ENCODE measurements at regions not wholly inside any gene's neighbourhood (a gene's known extent, or its start where the extent isn't known, plus 50 kb on each side); places are given as distances from the start of the nearest gene placed in this dataset.

- TF ChIP-seq, protein P1, sequence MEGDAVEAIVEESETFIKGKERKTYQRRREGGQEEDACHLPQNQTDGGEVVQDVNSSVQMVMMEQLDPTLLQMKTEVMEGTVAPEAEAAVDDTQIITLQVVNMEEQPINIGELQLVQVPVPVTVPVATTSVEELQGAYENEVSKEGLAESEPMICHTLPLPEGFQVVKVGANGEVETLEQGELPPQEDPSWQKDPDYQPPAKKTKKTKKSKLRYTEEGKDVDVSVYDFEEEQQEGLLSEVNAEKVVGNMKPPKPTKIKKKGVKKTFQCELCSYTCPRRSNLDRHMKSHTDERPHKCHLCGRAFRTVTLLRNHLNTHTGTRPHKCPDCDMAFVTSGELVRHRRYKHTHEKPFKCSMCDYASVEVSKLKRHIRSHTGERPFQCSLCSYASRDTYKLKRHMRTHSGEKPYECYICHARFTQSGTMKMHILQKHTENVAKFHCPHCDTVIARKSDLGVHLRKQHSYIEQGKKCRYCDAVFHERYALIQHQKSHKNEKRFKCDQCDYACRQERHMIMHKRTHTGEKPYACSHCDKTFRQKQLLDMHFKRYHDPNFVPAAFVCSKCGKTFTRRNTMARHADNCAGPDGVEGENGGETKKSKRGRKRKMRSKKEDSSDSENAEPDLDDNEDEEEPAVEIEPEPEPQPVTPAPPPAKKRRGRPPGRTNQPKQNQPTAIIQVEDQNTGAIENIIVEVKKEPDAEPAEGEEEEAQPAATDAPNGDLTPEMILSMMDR (IDR thresholded peaks at IDR 0.05): no peak
- no peak for TF ChIP-seq POLR2A (IDR thresholded peaks at IDR 0.05)
Observed at GRCh38 chr9:124124729-124125650, 113.4 kb downstream of the LHX2 start.
